Panc1 (cell line): ENCODE measurements at regions not wholly inside any gene's neighbourhood (a gene's known extent, or its start where the extent isn't known, plus 50 kb on each side); places are given as distances from the start of the nearest gene placed in this dataset.

ENCODE experiments used
- ATAC-seq: fragments of 200-7000 bp; cut with Tn5 transposase; 2 replicates; pipeline ENCODE4 v1.9.1; 2020; ENCODE audit warnings: mild to moderate bottlenecking, moderate library complexity
- BruUV-seq: library from RNA; stranded (reverse); fragments of 400-500 nt; replicated peaks from 2 replicates; lab custom pipeline; 2021; lab: Mats Ljungman, UMichigan
- CTCF ChIA-PET: fragments of 300-600 bp; sonication (Branson Sonifier 250); formaldehyde crosslinking; loops from one replicate; lab custom pipeline; 2022; ENCODE audit warnings: antibody characterized with exemption; lab: Charles Lee
- POLR2A ChIA-PET: fragments of 300-600 bp; sonication (Branson Sonifier 250); formaldehyde crosslinking; loops from one replicate; lab custom pipeline; 2022; ENCODE audit warnings: antibody characterized with exemption; lab: Charles Lee
- DNase-seq: peaks from one replicate; pipeline ENCODE4 v3.0.0-alpha.2; 2010; ENCODE audit warnings: low read depth, low spot score
- H3K27ac ChIP-seq: 2 replicates; pipeline ENCODE4 v1.5.1; 2011; ENCODE audit warnings: mild to moderate bottlenecking, low read length, inconsistent platforms
- H3K27me3 ChIP-seq: fragments of 200-500 bp; sonication (Bioruptor generic); 2 replicates; pipeline ENCODE4 v1.6.0; 2014; ENCODE audit warnings: low read length, inconsistent platforms; ENCODE audit not compliant: control insufficient read depth, insufficient read depth
- H3K36me3 ChIP-seq: fragments of 200-500 bp; sonication (Bioruptor generic); 2 replicates; pipeline ENCODE4 v1.5.1; 2014; ENCODE audit warnings: inconsistent platforms, mild to moderate bottlenecking, low read length, moderate library complexity; ENCODE audit not compliant: control insufficient read depth, insufficient read depth
- H3K4me1 ChIP-seq: 2 replicates; pipeline ENCODE4 v1.5.1; 2011; ENCODE audit warnings: inconsistent platforms, mild to moderate bottlenecking, low read length, moderate library complexity; ENCODE audit not compliant: control insufficient read depth, insufficient read depth
- H3K4me3 ChIP-seq, 2 experiments: 2 replicates each; pipeline ENCODE4 v1.5.1; 2011 to 2012; ENCODE audit warnings: low read depth in 2 of 2, low read length in 2 of 2, mild to moderate bottlenecking in 2 of 2, inconsistent platforms in 1 of 2, moderate library complexity in 1 of 2
- H3K9me3 ChIP-seq: fragments of 200-500 bp; sonication (Bioruptor generic); 2 replicates; pipeline ENCODE4 v1.5.1; 2014; ENCODE audit warnings: low read depth, mild to moderate bottlenecking, inconsistent platforms, low read length, moderate library complexity; ENCODE audit not compliant: control insufficient read depth, insufficient read depth
- POLR2AphosphoS5 ChIP-seq: IDR thresholded peaks from 2 replicates; pipeline ENCODE4 v1.6.1; 2012; ENCODE audit warnings: mild to moderate bottlenecking, low read depth, low read length, moderate library complexity
- SIN3A ChIP-seq: IDR thresholded peaks from 2 replicates; pipeline ENCODE4 v1.6.1; 2012; ENCODE audit warnings: low read depth, mild to moderate bottlenecking, low read length, moderate library complexity, borderline replicate concordance; ENCODE audit not compliant: insufficient read depth
- TCF7L2 ChIP-seq: IDR thresholded peaks from 2 replicates; pipeline ENCODE4 v1.6.1; 2011; ENCODE audit warnings: mild to moderate bottlenecking, low read depth, low read length, inconsistent platforms
- in situ Hi-C: cut with HindIII; loops from 2 replicates; pipeline ENCODE4 v1.10.0; 2016; ENCODE audit warnings: low sequenced_read_pairs, low pct_unique_long_range_greater_than_20kb
- intact Hi-C: fragments of 100-400 bp; cut with micrococcal nuclease; formaldehyde crosslinking; loops from one replicate; pipeline ENCODE4 v1.10.0; 2022; ENCODE audit not compliant: unreplicated experiment
- TF ChIP-seq, protein P1 (sequence below): fragments of 450-650 bp; IDR thresholded peaks from 2 replicates; pipeline ENCODE4 v1.5.1; 2017; ENCODE audit warnings: mild to moderate bottlenecking
- TF ChIP-seq, protein P2 (sequence below), 2 experiments: IDR thresholded peaks; 2 replicates each; pipeline ENCODE4 v1.6.1; 2011 to 2012; ENCODE audit warnings: low read depth in 2 of 2, control low read depth in 1 of 2, low read length in 1 of 2, mild to moderate bottlenecking in 1 of 2, moderate library complexity in 1 of 2; ENCODE audit not compliant: insufficient read depth in 1 of 2

DNA sequence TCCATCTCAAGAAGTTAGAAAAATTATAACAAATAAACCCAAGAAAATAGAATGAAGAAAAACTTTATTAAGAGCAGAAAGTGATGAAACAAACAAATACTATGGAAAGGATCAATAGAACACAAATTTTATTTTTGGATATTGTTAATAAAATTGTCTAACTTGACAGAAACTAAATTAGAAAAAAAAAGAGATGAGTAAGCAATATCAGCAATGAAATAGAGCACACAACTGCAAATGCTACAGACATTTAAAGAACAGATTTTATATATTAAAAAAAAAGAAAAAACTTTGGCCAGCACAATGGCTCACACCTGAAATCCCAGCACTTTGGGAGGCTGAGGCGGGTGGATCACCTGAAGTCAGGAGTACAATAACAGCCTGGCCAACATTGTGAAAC is 628.0 kb downstream of the EPHA7 start:
- TF ChIP-seq TCF7L2 (no peak), SIN3A (no peak), POLR2AphosphoS5 (no peak)
- TF ChIP-seq, protein P1, sequence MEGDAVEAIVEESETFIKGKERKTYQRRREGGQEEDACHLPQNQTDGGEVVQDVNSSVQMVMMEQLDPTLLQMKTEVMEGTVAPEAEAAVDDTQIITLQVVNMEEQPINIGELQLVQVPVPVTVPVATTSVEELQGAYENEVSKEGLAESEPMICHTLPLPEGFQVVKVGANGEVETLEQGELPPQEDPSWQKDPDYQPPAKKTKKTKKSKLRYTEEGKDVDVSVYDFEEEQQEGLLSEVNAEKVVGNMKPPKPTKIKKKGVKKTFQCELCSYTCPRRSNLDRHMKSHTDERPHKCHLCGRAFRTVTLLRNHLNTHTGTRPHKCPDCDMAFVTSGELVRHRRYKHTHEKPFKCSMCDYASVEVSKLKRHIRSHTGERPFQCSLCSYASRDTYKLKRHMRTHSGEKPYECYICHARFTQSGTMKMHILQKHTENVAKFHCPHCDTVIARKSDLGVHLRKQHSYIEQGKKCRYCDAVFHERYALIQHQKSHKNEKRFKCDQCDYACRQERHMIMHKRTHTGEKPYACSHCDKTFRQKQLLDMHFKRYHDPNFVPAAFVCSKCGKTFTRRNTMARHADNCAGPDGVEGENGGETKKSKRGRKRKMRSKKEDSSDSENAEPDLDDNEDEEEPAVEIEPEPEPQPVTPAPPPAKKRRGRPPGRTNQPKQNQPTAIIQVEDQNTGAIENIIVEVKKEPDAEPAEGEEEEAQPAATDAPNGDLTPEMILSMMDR = no peak
- DNase-seq (no peak), ATAC-seq (no peak)
- H3K9me3 ChIP-seq = peaks cover 3% of the 10 kb centered on the region; the same call in 1 of the 2 replicates
- ChIA-PET POLR2A (no interaction called here), CTCF (no interaction called here)
- H3K4me3 ChIP-seq = no peak overlapping the region
- H3K27me3 ChIP-seq = no peaks in the 10 kb centered on the region
- no peak overlapping the region for H3K27ac ChIP-seq
- no TSS peak for BruUV-seq
- in situ Hi-C loops = no loop called here
- intact Hi-C loops = no loop called here
- H3K36me3 ChIP-seq = no peaks in the 10 kb centered on the region
- no peaks in the 10 kb centered on the region for H3K4me1 ChIP-seq

DNA sequence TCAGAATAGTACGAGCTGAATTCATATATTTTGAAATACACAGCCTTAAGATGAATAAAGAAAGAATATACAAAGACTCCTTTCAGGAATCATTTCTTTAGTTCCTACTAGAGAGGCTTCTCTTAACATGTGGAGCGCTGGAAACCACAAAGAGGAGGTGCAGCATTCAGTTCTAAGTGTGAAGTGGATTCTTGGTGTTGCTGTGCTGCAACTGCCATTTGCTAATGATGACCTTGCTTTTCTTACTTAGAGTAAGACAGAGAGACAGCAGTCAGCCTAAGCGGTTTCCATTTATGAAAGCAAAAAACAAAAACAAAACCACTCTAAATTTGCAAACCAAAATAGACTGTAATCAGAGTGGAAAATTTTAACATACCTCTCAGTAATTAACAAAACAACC is 629.0 kb downstream of the EPHA7 start:
- TF ChIP-seq, protein P2, sequence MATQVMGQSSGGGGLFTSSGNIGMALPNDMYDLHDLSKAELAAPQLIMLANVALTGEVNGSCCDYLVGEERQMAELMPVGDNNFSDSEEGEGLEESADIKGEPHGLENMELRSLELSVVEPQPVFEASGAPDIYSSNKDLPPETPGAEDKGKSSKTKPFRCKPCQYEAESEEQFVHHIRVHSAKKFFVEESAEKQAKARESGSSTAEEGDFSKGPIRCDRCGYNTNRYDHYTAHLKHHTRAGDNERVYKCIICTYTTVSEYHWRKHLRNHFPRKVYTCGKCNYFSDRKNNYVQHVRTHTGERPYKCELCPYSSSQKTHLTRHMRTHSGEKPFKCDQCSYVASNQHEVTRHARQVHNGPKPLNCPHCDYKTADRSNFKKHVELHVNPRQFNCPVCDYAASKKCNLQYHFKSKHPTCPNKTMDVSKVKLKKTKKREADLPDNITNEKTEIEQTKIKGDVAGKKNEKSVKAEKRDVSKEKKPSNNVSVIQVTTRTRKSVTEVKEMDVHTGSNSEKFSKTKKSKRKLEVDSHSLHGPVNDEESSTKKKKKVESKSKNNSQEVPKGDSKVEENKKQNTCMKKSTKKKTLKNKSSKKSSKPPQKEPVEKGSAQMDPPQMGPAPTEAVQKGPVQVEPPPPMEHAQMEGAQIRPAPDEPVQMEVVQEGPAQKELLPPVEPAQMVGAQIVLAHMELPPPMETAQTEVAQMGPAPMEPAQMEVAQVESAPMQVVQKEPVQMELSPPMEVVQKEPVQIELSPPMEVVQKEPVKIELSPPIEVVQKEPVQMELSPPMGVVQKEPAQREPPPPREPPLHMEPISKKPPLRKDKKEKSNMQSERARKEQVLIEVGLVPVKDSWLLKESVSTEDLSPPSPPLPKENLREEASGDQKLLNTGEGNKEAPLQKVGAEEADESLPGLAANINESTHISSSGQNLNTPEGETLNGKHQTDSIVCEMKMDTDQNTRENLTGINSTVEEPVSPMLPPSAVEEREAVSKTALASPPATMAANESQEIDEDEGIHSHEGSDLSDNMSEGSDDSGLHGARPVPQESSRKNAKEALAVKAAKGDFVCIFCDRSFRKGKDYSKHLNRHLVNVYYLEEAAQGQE (IDR thresholded peaks at IDR 0.05; ENCODE audit: insufficient read depth in 1 of 2, low read depth in 2 of 2, low read length in 1 of 2) = no peak
- TF ChIP-seq, protein P1 = no peak
- TF ChIP-seq TCF7L2 (no peak), POLR2AphosphoS5 (no peak), SIN3A (no peak)
- H3K4me1 ChIP-seq = no peaks in the 10 kb centered on the region

More for the DNA sequence above, 629.0 kb downstream of the EPHA7 start:
- ChIA-PET POLR2A (no interaction called here), CTCF (no interaction called here)
- BruUV-seq = no TSS peak
- H3K36me3 ChIP-seq = no peaks in the 10 kb centered on the region
- H3K27ac ChIP-seq = no peak overlapping the region
- ATAC-seq = no peak
- no peak overlapping the region for H3K4me3 ChIP-seq
- no peak for DNase-seq
- no peaks in the 10 kb centered on the region for H3K27me3 ChIP-seq
- in situ Hi-C loops (no loop called here), intact Hi-C loops (no loop called here)
- peaks cover 3% of the 10 kb centered on the region; the same call in 1 of the 2 replicates for H3K9me3 ChIP-seq
